Activated CD4-positive, alpha-beta T cell treated with anti-CD3 and anti-CD28 coated beads for 48 hours (primary cell): ENCODE measurements at regions not wholly inside any gene's neighbourhood (a gene's known extent, or its start where the extent isn't known, plus 50 kb on each side); places are given as distances from the start of the nearest gene placed in this dataset.
A peak's percentile ranks its signal among the peaks of the same experiment; 100 is the strongest.
"Not testable (repeated sequence)": the region's sequence is repeated elsewhere in the genome, so short reads cannot be mapped to it uniquely, and the experiment has no call there.

Experiments
- DNase-seq: peaks from one replicate; pipeline ENCODE4 v3.0.0-alpha.2; 2020

DNA sequence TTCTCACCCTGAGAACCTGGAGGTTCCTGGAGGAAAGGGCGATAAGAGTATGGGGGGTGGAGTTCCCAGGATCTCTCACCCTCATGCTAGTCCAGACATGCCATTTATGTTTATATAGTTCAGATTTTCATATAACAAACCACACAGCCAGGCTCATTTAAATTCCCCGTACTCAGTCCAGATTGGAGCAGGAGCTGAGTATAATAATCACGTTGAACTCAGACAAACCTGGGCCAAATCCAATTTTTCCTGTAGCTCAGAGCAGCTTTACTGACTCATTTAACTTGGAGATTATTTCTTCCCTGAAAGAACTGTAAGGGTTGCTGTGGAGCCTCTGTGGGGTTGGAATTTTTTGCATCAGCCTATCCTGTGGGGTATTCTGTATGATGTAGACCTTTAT, 660.8 kb downstream of the TMEM121 start:
- DNase-seq, result no peak

- DNase-seq, result peak; percentile 51
These were observed 666.3 kb downstream of the TMEM121 start for GRCh38 chr14:106192701-106193100.

DNA sequence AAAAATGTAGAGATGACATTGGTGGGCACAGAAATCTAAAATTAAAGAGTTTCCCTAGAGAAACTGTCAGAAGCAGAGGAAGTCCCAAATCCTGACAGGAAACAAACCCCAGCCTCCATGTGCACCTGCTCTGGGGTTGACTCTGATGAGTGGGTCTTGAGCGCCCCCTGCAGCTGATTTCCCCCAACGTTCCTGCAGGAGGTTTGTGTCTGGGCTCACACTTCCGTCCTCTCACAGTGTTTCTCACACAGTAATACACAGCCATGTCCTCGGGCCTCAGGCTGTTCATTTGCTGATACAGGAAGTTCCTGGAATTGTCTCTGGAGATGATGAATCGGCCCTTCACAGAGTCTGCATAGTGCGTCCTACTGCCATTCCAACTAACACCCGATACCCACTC, 670.1 kb downstream of the TMEM121 start:
- DNase-seq, result peak; percentile 85

DNA sequence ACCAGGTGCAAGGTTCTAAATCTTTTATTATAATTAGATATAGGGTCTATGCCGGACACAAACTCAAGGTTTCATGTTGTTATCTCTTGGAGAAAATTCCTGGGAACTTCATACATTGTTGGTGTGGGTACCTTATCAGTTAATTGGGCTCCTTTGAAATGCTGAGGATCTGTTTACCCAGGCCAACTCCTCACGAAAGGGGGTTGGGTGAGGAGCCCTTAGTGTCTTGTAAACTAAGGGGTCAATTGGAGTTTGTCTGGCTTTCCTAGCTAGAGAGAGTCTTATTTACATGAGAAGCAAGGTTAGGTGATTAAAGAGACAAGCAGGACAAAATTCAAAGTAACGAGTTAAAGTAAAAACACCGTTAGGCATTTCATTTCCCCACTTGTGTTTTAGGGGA, 670.9 kb downstream of the TMEM121 start:
- not testable (repeated sequence) for DNase-seq

DNA sequence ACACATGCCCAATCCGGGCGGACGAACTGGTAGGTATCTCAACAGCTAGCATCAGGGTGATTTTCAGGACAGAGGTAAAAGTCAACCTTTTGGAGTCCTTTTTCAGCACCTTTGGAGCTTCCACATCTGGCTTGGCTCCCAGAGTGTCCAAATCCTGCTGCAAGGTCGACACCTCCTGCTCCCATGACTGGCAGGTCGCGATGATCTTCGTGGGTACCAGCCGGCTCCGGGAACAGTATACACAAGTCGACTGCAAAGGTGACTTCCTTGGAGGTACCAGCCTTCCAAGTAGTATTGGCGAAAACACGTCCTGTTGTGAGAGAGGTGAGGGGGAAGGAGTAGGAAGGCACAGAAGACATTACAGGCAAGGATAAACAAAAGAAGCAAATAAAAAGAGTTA, 672.7 kb downstream of the TMEM121 start:
- no peak for DNase-seq

GRCh38 chr14:106200541-106201315, 674.3 kb downstream of the TMEM121 start:
- peak; percentile 28 for DNase-seq

DNA sequence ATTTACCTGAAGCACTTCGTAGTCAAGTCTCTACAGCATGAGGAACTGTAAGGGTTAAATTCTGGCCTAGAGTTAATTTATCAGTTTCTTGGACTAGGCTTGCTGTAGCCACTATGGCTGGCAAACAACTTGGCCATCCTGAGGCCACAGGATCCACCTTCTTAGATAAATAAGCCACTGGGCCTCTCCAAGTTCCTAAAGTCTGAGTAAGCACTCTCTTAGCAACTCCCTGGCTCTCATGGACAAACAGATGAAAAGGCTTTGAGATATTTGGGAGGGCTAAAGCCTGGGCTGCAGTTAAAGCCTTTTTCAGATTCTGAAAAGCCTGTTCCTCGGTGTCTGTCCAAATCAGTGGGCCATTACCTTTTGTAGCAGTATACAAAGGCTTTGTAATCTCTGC, 675.0 kb downstream of the TMEM121 start:
- no peak for DNase-seq

- DNase-seq, result no peak
These were observed 677.1 kb downstream of the TMEM121 start for GRCh38 chr14:106203438-106203837.

- DNase-seq, result no peak
These were observed 677.7 kb downstream of the TMEM121 start for GRCh38 chr14:106204063-106204462.

- no peak for DNase-seq
These were observed 680.9 kb downstream of the TMEM121 start for GRCh38 chr14:106207316-106207715.

DNA sequence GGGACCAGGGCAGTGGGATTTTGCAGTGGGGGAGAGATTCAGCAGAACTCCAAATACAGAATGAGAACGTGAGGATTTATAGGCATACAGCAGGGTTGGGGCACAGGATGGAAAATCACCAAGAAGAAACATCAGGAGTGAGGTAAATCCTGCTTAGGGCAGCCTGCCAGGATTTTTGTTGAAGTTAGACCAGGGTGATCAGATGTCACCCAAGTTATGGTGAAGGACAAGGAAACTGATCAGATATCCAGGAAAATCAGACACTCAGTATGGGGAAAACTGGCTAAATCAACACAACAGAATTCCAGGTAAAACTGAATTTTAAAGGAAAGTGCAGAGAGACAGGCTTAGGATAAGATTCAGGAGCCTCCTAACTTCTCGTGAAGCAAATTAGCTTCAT, 682.4 kb downstream of the TMEM121 start:
- DNase-seq, result no peak

GRCh38 chr14:106209755-106210154, 683.4 kb downstream of the TMEM121 start:
- peak; percentile 37 for DNase-seq

DNA sequence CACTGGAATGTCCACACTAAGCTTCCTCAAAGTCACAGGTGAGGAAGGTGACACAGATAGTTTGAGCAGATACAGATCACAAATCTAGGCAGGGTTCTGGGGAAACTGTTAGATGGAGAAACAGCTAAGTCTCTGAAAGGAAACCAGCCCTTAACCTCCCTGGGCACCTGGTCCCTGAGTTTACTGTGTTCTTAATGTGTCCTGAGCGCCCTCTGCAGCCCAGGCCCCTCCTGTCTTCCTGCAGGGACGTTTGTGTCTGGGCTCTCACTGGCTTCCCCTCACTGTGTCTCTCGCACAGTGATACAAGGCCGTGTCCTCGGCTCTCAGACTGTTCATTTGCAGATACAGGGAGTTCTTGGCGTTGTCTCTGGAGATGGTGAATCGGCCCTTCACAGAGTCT, 684.3 kb downstream of the TMEM121 start:
- DNase-seq, result peak; percentile 54

DNA sequence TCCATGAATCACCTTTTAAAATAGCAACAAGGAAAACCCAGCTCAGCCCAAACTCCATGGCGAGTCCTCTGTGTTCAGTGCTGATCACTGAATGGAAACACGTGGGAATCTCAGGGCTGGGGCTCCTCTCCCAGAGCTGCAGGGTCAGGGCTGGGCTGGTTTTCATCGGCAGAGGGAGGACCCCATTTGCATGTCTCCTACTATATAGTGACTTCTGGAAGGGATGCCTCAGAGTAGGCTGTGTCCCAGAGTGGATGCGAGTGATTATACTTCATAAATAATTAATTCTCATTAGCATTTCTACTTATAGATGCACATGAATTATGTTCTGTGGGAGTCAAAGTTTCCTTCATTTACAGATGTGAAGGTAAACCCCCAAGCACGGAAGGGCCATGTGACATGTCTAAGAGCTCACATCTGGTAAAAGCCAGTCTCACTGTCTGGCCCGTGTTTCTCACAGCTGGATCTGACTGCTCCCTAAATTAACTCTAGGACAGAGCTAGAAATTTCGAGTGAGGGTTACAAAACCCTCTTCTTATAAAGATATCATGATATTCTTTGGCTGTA, 685.0 kb downstream of the TMEM121 start:
- no peak for DNase-seq

- no peak for DNase-seq
These were observed 688.8 kb downstream of the TMEM121 start for GRCh38 chr14:106215229-106215628.

- no peak for DNase-seq
These were observed 690.3 kb downstream of the TMEM121 start for GRCh38 chr14:106216679-106217078.

- no peak for DNase-seq
These were observed 691.8 kb downstream of the TMEM121 start for GRCh38 chr14:106218174-106218573.

DNA sequence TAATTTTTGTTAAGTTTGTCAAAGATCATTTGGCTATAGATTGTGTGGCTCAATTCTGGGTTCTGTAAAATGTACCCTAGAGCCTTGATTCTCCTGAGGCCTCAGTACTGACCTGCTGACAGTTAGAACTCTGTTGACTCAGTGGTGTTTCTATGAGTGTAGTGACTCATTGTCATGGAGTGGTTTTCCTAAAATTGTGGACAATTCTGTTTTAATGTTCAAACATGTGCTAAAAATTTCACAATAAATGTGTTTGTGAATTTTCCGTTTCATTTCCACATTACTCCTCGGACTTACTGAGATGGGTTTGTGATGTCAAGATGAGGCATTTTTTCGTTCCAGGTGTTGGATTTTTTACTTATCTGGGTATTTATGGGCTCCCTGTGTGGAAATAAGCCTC, 695.9 kb downstream of the TMEM121 start:
- DNase-seq, result no peak

GRCh38 chr14:106222731-106223130, 696.3 kb downstream of the TMEM121 start:
- DNase-seq, result no peak

DNA sequence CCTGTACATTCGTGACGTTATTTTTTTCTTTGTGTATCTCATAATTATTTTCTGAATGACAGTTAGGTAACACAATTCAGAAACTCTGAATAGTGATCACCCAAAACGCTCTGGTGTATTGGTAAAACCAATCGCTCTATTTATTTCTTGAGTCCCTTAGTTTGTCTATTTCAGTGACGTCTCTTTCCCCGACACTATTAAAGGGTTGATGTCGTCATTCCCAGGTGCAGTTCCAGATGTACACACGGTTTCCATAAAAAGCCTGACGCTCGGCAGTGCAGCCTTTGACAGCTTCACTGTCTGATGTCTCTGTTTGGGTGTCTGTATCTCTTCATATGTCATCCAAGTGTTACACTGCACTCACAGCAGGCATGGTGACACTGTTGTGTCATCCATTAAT, 701.4 kb downstream of the TMEM121 start:
- no peak for DNase-seq

GRCh38 chr14:106228541-106229158, 702.3 kb downstream of the TMEM121 start:
- peak; percentile 48 for DNase-seq

GRCh38 chr14:106230071-106230470, 703.7 kb downstream of the TMEM121 start:
- no peak for DNase-seq

GRCh38 chr14:106233191-106233590, 706.8 kb downstream of the TMEM121 start:
- not testable (repeated sequence) for DNase-seq

- peak; percentile 40 for DNase-seq
These were observed 708.3 kb downstream of the TMEM121 start for GRCh38 chr14:106234525-106235254.
